Dermis microvascular lymphatic vessel endothelial cell (primary cell): ENCODE measurements at regions not wholly inside any gene's neighbourhood (a gene's known extent, or its start where the extent isn't known, plus 50 kb on each side); places are given as distances from the start of the nearest gene placed in this dataset.
"Not testable (repeated sequence)": the region's sequence is repeated elsewhere in the genome, so short reads cannot be mapped to it uniquely, and the experiment has no call there.

Source experiments
- DNase-seq, 2 donors: peaks; one replicate each; pipeline versions ENCODE4 v3.0.0 to v3.0.0-alpha.2; 2010; ENCODE audit warnings: low read depth in 2 of 2

DNA sequence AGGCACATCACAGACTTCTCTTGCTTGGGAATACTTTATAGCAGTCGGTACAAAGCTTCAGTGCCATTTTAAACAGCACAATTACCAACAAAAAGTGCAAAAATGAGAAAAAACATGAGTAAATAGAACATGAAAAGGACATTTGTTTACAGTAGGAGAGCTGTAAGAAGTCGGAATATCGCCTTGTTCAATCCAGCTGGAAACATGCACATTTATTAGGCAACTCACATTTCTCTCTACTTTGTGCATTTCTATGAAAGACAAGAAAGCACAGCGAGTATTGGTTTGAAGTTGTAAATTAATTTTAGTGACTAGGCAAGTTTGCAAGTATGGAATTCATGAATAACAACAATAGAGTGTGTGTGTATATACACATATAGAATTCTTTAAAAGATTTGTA, 484.7 kb downstream of the DACH1 start:
- no peak for DNase-seq

GRCh38 chr13:71380191-71380590, 486.8 kb downstream of the DACH1 start:
- DNase-seq = no peak

DNA sequence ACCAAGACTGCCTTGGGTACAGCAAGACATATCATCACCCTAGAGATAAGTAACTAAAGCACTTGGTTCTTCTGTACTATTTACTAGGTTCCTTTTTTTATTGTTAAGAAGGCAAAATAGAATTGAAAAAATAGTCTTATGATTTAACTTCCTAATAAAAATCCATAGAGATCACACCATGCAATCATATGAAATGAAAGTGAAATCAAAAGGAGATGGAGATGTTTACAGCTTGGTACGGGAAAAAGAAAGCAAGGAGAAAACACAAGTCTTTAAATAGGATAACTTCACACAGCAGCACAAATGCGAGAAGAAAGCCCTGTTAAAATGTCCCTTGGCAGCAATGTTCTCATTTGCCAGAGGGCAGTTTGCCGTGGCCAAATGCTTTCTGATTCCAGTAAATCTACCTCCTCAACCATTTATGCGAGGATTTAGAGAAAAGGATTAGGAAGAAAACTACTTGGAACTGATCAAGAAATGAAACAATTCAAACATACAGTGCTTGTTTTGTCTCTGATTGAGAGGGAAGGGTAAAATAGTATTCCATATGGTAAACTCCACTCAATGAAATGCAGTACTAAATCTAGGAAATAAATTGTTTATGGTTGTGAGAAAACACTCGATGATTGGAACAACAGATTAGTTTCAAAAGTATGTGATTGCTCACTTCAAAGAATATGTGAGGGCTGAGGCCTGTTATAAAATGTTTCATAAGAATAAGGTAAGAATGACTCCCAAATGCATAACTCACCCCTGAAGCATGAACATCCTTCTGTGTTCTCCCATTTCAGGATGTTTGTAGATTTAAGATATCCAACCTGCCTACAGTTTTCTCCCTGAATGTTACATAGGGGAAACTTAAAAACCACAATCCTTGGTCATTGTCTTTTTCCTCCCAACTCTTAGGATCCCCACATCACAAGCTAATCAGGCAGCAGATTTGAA, 487.8 kb downstream of the DACH1 start:
- peak in 1 of 2 donors; percentile 3 for DNase-seq

DNA sequence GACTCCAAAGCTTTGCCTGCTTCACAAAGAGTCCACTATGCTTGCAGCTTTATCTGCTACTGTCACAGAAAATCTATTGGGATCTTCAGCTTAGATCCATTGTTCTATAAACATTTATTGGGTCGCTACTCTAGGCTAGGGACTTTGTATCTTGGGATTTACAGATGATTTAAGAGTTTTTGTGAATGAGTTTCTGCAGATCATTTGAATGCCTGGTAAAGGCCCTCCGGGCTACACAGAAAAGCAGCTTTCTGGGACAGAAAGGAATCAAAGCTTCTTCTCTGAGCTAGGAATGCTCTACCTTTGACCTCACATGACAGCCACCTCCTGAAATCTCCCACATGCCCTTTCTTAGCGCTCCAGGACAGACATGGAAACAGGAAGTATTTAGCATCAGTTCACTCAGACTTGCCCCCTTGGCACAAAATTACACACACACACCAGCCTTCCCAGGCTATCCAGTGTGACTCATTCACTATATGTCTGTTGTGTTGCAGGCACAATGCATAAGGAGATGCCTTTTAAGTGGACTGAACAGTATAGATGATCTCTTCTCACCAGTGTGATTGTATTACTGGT, 492.4 kb downstream of the DACH1 start:
- peak in 1 of 2 donors; percentile 4 for DNase-seq

- DNase-seq = no peak
These were observed 498.7 kb downstream of the DACH1 start for GRCh38 chr13:71368336-71368735.

DNA sequence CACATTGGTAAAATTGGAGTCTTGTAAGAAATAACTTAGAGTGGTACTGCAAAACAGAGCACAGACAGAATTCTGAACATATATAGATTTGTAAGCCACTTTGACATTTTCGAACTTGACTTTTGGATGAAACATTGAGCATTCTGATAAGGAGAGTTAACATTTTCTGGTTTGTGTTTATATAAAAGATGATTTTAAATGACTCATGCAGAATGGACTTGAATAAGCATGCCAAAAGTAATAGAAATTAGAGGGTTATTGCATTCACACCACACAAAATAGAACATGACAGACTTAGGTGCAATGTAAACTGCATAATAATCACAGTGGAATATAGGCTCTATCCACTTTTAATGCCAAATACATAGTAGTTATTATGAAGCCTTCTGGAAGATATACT, 507.0 kb downstream of the DACH1 start:
- DNase-seq = no peak

GRCh38 chr13:71359641-71360040, 507.4 kb downstream of the DACH1 start:
- DNase-seq = no peak

DNA sequence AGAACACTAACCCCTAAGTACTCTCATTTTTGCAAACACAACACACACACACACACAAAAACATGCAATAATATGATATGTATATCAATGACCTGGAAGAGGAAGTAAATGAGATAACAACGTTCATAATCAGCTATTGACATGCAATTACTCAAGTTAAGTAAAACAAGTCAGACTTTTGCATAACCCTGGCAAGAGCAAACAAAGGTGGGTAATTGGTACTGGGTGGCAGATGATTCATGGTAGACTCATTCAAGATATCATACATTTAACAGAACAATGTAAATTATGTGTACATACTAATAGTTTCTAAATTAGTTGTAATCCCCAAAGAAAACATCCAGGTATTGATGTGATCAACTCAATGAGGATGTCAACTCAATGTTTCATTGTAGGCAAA, 508.8 kb downstream of the DACH1 start:
- no peak for DNase-seq

DNA sequence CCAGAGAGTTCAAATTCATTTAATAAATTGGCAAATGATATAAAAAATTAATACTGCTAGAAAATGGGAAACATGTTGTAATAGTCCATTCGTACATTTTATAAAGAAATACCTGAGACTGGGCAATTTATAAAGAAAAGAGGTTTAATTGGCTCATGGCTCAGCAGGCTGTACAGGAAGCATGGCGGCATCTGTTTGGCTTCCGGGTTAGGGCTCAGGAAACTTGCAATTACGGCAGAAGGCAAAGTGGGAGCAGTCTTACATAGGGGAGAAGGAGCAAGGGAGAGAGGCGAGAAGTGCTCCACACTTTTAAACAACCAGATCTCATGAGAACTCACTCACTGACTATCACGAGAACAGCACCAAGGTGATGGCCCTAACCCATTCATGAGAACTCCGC, 512.0 kb downstream of the DACH1 start:
- no peak for DNase-seq

DNA sequence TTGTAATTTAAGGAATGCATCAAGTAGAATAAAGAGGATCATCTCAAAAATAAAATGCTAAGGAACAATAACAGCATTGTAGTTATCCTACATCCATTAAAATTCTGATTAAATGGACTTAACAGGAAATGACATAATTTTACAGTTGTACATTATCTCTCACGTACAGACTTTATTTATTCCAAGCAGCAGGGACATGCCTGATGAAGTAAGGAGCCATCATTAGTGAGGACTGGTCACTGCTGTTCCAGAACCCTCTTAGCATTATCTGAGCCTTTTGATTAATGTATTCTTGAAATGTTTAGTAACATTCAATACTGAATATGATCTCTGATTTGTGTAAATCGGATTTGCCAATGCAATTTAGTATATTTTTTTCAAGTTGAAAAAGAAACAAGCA, 516.1 kb downstream of the DACH1 start:
- DNase-seq = no peak

DNA sequence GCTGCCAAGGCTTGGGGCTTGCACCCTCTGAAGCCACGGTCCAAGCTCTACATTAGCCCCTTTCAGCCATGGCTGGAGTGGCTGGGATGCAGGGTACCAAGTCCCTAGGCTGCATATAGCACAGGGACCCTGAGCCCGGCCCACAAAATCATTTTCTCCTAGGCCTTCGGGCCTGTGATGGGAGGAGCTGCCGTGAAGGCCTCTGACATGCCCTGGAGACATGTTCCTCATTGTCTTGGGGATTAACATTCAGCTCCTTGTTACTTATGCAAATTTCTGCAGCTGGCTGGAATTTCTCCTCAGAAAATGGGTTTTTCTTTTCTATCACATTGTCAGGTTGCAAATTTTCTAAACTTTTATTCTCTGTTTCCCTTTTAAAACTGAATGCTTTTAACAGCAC, 521.1 kb downstream of the DACH1 start:
- DNase-seq = not testable (repeated sequence)

GRCh38 chr13:71339736-71340135, 527.3 kb downstream of the DACH1 start:
- no peak for DNase-seq

- DNase-seq = no peak
These were observed 528.0 kb downstream of the DACH1 start for GRCh38 chr13:71339005-71339404.

- no peak for DNase-seq
These were observed 528.9 kb downstream of the DACH1 start for GRCh38 chr13:71338070-71338469.

DNA sequence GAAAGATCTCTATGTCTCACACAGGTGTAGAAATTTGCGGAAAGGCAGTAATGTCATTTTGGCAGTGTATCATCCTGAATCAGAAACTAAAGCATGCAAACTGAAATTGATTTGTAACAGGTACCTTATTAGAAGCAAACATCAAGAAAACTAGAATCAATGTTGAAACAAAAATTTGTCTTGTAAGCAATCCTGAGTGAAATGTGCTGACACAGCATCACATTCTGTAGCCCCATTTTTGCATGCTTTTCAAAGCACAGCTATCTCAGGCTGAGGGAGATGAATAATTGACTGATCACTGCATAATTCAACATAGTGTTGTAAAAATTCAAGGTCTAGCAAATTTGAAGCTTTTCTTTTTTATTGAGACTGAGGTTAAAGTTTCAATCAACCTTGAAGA, 539.7 kb downstream of the DACH1 start:
- DNase-seq = no peak

DNA sequence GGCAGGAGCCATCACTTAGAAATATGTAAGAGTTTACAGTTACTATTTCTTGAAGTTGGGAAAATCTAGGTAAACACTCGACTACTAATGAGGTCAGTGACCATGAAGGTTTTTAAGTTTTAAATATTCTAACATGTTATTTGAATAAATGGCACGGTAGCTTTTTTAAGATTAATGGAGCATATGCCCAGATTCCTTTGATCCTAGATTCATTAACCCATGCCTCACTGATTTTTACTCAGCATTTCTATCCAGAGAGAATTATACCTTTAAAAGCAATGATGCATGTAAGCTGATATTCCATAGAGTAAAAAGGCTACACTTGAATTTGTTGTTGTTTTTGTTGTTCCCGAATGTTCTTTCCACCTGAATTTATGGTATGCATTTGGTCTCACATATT, 541.4 kb downstream of the DACH1 start:
- DNase-seq = no peak

- no peak for DNase-seq
These were observed 543.7 kb downstream of the DACH1 start for GRCh38 chr13:71323266-71323665.

GRCh38 chr13:71320452-71320851, 546.6 kb downstream of the DACH1 start:
- peak in 1 of 2 donors; percentile 37 for DNase-seq

DNA sequence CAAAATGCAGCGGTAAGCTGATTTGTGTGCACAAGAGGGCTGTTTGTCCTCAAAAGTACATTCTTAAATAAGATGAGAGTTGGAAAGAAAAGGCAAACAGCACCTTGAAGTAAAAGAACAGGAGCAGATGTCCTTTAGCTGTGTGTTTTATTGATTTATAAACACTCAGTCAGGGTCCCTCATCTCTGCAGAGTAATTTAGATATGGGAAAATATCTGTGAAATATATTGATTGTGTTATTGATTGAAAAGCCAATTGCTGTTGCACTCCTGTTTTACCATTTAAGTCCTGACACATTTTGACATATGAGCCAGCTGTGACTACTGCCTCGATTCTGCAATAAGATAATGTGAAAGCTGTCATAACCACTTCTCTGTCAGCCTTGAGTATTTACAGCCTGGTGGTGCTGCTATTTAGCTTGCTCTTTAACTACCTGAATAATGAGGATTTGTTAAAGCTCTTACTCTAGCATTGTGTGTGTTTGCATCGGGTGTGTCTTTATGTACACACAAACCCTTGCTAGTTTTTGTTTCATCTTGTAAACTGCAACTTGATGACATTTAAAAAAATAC, 550.1 kb downstream of the DACH1 start:
- DNase-seq = no peak

GRCh38 chr13:71312923-71313322, 554.1 kb downstream of the DACH1 start:
- DNase-seq = no peak

DNA sequence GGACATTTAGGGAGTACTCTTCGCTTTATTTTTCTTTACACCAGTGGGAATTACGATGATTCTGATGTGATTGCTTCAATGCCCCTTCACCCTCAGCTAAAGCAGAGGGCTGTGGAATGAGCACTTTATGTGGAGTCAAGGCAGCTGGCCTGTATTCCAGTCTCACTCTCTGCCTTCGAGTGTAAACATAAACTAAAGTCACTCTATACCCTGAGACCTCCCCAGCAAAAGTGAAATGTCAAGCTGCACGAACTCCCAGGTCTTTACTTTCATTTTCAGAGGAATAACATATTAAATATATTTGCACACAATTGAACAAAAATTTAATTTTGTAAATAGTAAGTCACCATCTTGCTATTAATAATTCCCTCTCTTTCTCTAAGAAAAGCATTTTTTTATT, 557.1 kb downstream of the DACH1 start:
- no peak for DNase-seq

- DNase-seq = no peak
These were observed 560.2 kb downstream of the DACH1 start for GRCh38 chr13:71306821-71307220.

DNA sequence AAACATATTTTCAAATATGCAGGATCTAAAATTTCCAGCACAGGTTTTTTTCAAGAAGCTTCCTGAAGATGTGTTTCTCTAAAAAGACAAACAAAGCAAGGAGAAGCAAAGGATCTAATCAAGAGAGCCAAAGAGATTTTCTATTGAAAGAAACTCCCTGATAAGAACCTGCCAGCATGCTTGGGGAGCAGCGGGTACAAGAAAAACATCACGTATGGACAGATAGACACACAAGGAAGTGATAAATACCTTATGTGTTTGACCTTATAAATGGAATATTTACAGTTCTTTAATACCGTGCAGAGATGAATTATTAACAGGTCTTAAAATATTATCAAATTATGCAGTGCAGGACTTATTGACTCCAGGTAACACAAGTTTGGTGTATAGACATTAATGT, 562.1 kb downstream of the DACH1 start:
- DNase-seq = no peak
